ENCODE measurements at regions not wholly inside any gene's neighbourhood (a gene's known extent, or its start where the extent isn't known, plus 50 kb on each side); places are given as distances from the start of the nearest gene placed in this dataset.

- TF ChIP-seq POLR2A (IDR thresholded peaks at IDR 0.05) = no peak
- TF ChIP-seq CTCF (IDR thresholded peaks at IDR 0.05) = no peak
These were observed 103.7 kb upstream of the SOX4 start for GRCh38 chr6:21489826-21490225.
